ENCODE measurements at regions not wholly inside any gene's neighbourhood (a gene's known extent, or its start where the extent isn't known, plus 50 kb on each side); places are given as distances from the start of the nearest gene placed in this dataset.

DNA sequence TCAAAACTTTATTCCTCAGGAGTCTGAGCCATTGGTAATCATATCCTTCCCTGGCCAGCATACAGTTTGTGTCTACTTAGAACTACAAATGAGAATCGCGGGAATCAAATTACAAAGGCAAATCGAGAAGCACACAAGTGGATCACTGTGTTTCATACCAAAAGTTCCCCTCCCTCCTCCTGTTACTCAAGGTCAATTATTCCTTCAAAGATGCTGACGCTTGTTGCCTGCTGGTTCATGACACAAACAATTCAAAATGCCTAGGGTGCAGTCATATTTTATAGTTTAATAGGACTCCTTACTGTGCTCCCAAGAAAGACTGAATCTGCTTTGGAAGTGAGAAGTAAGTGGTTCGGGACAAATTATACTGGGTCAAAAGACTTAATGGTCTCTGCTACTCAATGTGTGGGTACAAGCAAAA lies 93.0 kb upstream of the PBX1 start:
- no peaks in the 10 kb centered on the region for H3K27me3 ChIP-seq (ENCODE audit: insufficient read depth, low read length, poor library complexity)
- H2AFZ ChIP-seq (ENCODE audit: low read depth, low read length), result no peak overlapping the region
- H3K36me3 ChIP-seq (ENCODE audit: insufficient read depth, low read length), result no peaks in the 10 kb centered on the region
- no peak overlapping the region for H3K4me3 ChIP-seq (ENCODE audit: low read depth in 1 of 2, low read length in 2 of 2)
- H3K79me2 ChIP-seq (ENCODE audit: insufficient read depth, low read length), result no peaks in the 10 kb centered on the region
- no peak for ATAC-seq (ENCODE audit: insufficient read depth, low read depth)
- no peak overlapping the region for H3K4me2 ChIP-seq (ENCODE audit: insufficient read depth, low read length)
- H3K4me1 ChIP-seq (ENCODE audit: insufficient read depth, low read length), result no peaks in the 10 kb centered on the region
- DNase-seq, result no peak
- H3K9me3 ChIP-seq (ENCODE audit: insufficient read depth, low read length, severe bottlenecking), result no peaks in the 10 kb centered on the region
- TF ChIP-seq EZH2 (IDR thresholded peaks at IDR 0.05; ENCODE audit: borderline replicate concordance, low read depth, low read length, severe bottlenecking), result no peak
- TF ChIP-seq, protein P1, sequence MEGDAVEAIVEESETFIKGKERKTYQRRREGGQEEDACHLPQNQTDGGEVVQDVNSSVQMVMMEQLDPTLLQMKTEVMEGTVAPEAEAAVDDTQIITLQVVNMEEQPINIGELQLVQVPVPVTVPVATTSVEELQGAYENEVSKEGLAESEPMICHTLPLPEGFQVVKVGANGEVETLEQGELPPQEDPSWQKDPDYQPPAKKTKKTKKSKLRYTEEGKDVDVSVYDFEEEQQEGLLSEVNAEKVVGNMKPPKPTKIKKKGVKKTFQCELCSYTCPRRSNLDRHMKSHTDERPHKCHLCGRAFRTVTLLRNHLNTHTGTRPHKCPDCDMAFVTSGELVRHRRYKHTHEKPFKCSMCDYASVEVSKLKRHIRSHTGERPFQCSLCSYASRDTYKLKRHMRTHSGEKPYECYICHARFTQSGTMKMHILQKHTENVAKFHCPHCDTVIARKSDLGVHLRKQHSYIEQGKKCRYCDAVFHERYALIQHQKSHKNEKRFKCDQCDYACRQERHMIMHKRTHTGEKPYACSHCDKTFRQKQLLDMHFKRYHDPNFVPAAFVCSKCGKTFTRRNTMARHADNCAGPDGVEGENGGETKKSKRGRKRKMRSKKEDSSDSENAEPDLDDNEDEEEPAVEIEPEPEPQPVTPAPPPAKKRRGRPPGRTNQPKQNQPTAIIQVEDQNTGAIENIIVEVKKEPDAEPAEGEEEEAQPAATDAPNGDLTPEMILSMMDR (IDR thresholded peaks at IDR 0.05; ENCODE audit: borderline replicate concordance, extremely low read depth, low read length, poor library complexity, severe bottlenecking), result no peak
- H4K20me1 ChIP-seq (ENCODE audit: insufficient read depth, low read length), result no peaks in the 10 kb centered on the region
- H3K9ac ChIP-seq (ENCODE audit: low read depth, low read length), result no peak overlapping the region
- H3K27ac ChIP-seq (ENCODE audit: low read length), result no peak overlapping the region

DNA sequence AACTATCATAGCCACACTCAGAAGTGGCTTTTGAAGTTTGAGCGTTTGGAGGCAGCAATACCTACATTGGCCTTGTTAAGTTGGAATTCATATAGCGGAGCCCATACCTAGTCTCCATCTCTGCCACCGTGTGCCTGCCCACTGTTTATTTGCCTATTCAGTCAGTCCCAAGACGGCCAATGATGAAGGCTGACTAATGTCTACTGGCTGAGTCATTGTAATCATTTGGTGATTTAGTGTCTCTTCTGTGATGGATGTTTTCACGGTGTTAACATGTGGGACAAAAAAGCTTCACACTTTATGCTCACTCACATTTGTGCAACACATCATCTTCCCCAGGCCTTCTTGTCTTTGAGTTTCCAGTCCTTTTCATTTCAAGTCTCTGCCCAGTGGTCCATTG lies 92.6 kb upstream of the PBX1 start:
- DNase-seq (no peak), ATAC-seq (ENCODE audit: insufficient read depth, low read depth) (no peak)
- TF ChIP-seq EZH2 (IDR thresholded peaks at IDR 0.05; ENCODE audit: borderline replicate concordance, low read depth, low read length, severe bottlenecking), result no peak
- TF ChIP-seq, protein P1 (IDR thresholded peaks at IDR 0.05; ENCODE audit: borderline replicate concordance, extremely low read depth, low read length, poor library complexity, severe bottlenecking), result no peak
- no peaks in the 10 kb centered on the region for H3K79me2 ChIP-seq (ENCODE audit: insufficient read depth, low read length)
- no peaks in the 10 kb centered on the region for H3K27me3 ChIP-seq (ENCODE audit: insufficient read depth, low read length, poor library complexity)
- H4K20me1 ChIP-seq (ENCODE audit: insufficient read depth, low read length), result no peaks in the 10 kb centered on the region
- no peaks in the 10 kb centered on the region for H3K9me3 ChIP-seq (ENCODE audit: insufficient read depth, low read length, severe bottlenecking)
- no peaks in the 10 kb centered on the region for H3K36me3 ChIP-seq (ENCODE audit: insufficient read depth, low read length)
- no peaks in the 10 kb centered on the region for H3K4me1 ChIP-seq (ENCODE audit: insufficient read depth, low read length)
- H2AFZ ChIP-seq (ENCODE audit: low read depth, low read length), result no peak overlapping the region
- no peak overlapping the region for H3K27ac ChIP-seq (ENCODE audit: low read length)
- H3K4me2 ChIP-seq (ENCODE audit: insufficient read depth, low read length), result no peak overlapping the region
- no peak overlapping the region for H3K4me3 ChIP-seq (ENCODE audit: low read depth in 1 of 2, low read length in 2 of 2)
- no peak overlapping the region for H3K9ac ChIP-seq (ENCODE audit: low read depth, low read length)

DNA sequence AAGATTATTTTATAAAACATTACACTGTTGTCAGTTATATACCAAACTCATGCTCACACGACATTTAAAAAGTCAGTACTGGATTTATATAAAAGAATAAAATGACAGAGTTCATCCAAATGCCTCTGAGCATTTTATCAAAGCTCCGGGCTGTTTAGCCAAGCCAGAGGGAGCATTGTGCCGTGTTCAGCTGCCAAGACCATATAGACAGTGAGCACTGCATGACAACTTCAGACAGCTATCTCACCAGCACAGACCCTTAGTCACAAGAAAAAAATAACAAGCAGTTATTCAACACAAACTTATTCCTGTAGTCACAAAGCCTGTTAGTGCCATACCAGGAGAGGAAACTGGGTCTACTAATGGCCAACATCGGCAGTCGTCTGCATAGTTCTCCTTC lies 88.0 kb upstream of the PBX1 start:
- H3K9me3 ChIP-seq (ENCODE audit: insufficient read depth, low read length, severe bottlenecking), result no peaks in the 10 kb centered on the region
- no peaks in the 10 kb centered on the region for H3K79me2 ChIP-seq (ENCODE audit: insufficient read depth, low read length)
- no peak overlapping the region for H3K27ac ChIP-seq (ENCODE audit: low read length)
- no peak overlapping the region for H3K9ac ChIP-seq (ENCODE audit: low read depth, low read length)
- no peak for TF ChIP-seq EZH2 (IDR thresholded peaks at IDR 0.05; ENCODE audit: borderline replicate concordance, low read depth, low read length, severe bottlenecking)
- TF ChIP-seq, protein P1 (IDR thresholded peaks at IDR 0.05; ENCODE audit: borderline replicate concordance, extremely low read depth, low read length, poor library complexity, severe bottlenecking), result no peak
- H3K4me3 ChIP-seq (ENCODE audit: low read depth in 1 of 2, low read length in 2 of 2), result no peak overlapping the region
- no peaks in the 10 kb centered on the region for H3K36me3 ChIP-seq (ENCODE audit: insufficient read depth, low read length)
- H3K4me1 ChIP-seq (ENCODE audit: insufficient read depth, low read length), result no peaks in the 10 kb centered on the region
- no peaks in the 10 kb centered on the region for H4K20me1 ChIP-seq (ENCODE audit: insufficient read depth, low read length)
- no peak for ATAC-seq (ENCODE audit: insufficient read depth, low read depth)
- no peak overlapping the region for H2AFZ ChIP-seq (ENCODE audit: low read depth, low read length)
- H3K27me3 ChIP-seq (ENCODE audit: insufficient read depth, low read length, poor library complexity), result no peaks in the 10 kb centered on the region
- H3K4me2 ChIP-seq (ENCODE audit: insufficient read depth, low read length), result no peak overlapping the region
- DNase-seq, result no peak

DNA sequence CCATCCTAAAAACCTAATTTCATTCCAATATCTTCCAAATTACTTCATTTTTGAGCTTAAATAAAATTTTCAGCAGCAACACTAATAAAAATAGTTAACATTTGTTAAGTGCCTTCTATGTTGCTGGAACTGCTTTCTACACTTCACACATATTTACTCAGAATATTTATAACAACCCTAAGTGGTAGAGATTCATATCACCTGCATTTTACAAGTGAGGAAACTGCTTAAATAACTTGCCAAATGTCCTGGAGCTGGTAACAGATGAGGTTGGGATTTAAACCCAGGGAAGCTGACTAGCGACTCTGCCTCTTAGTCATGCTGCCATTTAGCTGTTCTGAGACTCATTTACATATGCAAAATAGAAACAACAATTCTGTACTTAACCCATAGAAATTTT lies 86.1 kb upstream of the PBX1 start:
- Histone ChIP-seq H3K79me2 (ENCODE audit: insufficient read depth, low read length) (no peaks in the 10 kb centered on the region), H4K20me1 (ENCODE audit: insufficient read depth, low read length) (no peaks in the 10 kb centered on the region), H3K27me3 (ENCODE audit: insufficient read depth, low read length, poor library complexity) (no peaks in the 10 kb centered on the region), H3K27ac (ENCODE audit: low read length) (no peak overlapping the region), H3K9me3 (ENCODE audit: insufficient read depth, low read length, severe bottlenecking) (no peaks in the 10 kb centered on the region), H3K4me2 (ENCODE audit: insufficient read depth, low read length) (no peak overlapping the region), H3K4me1 (ENCODE audit: insufficient read depth, low read length) (no peaks in the 10 kb centered on the region), H2AFZ (ENCODE audit: low read depth, low read length) (no peak overlapping the region), H3K9ac (ENCODE audit: low read depth, low read length) (no peak overlapping the region), H3K4me3 (ENCODE audit: low read depth in 1 of 2, low read length in 2 of 2) (no peak overlapping the region), H3K36me3 (ENCODE audit: insufficient read depth, low read length) (no peaks in the 10 kb centered on the region)
- ATAC-seq (ENCODE audit: insufficient read depth, low read depth) (no peak), DNase-seq (no peak)
- no peak for TF ChIP-seq EZH2 (IDR thresholded peaks at IDR 0.05; ENCODE audit: borderline replicate concordance, low read depth, low read length, severe bottlenecking)
- TF ChIP-seq, protein P1 (IDR thresholded peaks at IDR 0.05; ENCODE audit: borderline replicate concordance, extremely low read depth, low read length, poor library complexity, severe bottlenecking), result no peak
